Heart left ventricle (tissue), 13 donors: ENCODE measurements at regions not wholly inside any gene's neighbourhood (a gene's known extent, or its start where the extent isn't known, plus 50 kb on each side); places are given as distances from the start of the nearest gene placed in this dataset.

Experiments
- POLR2A ChIP-seq, 2 donors: fragments of 450-650 bp; IDR thresholded peaks; one replicate each; pipeline ENCODE4 v1.6.1; 2017; ENCODE audit warnings: antibody characterized with exemption in 2 of 2, mild to moderate bottlenecking in 2 of 2, moderate library complexity in 2 of 2
- TF ChIP-seq, protein P1 (sequence below), 12 donors: fragments of 200-600 bp; sonication (generic) in 4 of 12; IDR thresholded peaks; one replicate each; pipeline versions ENCODE4 v1.5.0 to v1.8.0; 2018 to 2022; ENCODE audit warnings: antibody characterized with exemption in 12 of 12, mild to moderate bottlenecking in 5 of 12
- donor health status: ischemic (EF 13 %, LVEDD 7.1; RV severe dilation, severe dysfunction).
- donor health status: DM: no; HTN: yes; CAD: no.
- donor health status: DM: no; HTN: no; CAD: no.
- donor health status: ischemic (EF 25% LVEDD 6.9; RV normal size, moderate dysfunction).
- donor health status: ischemic (EF 25% LVEDD 5.7; RV mildly dilated, moderate dysfunction).
- donor health status: ischemic (EF 35%, LVEDD 5.7; RV mildly dilated, moderate dysfunction).
- donor health status: nonischemic (EF 11% LVEDD 7.7; RV severe dilation, severe dysfunction).
- donor health status: DM: yes; HTN: yes; CAD: no.
- donor health status: PGD.
- donor health status: ischemic (EF 29% LVEDD 5.4; RV normal size, mild dysfunction).
- donor health status: nonischemic (EF 23%, LVEDD 6.1; RV moderate dilation, normal function).

- no peak for TF ChIP-seq POLR2A (IDR thresholded peaks at IDR 0.05)
- TF ChIP-seq, protein P1, sequence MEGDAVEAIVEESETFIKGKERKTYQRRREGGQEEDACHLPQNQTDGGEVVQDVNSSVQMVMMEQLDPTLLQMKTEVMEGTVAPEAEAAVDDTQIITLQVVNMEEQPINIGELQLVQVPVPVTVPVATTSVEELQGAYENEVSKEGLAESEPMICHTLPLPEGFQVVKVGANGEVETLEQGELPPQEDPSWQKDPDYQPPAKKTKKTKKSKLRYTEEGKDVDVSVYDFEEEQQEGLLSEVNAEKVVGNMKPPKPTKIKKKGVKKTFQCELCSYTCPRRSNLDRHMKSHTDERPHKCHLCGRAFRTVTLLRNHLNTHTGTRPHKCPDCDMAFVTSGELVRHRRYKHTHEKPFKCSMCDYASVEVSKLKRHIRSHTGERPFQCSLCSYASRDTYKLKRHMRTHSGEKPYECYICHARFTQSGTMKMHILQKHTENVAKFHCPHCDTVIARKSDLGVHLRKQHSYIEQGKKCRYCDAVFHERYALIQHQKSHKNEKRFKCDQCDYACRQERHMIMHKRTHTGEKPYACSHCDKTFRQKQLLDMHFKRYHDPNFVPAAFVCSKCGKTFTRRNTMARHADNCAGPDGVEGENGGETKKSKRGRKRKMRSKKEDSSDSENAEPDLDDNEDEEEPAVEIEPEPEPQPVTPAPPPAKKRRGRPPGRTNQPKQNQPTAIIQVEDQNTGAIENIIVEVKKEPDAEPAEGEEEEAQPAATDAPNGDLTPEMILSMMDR (IDR thresholded peaks at IDR 0.05): no peak
These were observed 110.3 kb upstream of the NFIB start for GRCh38 chr9:14424289-14424688.
